IMR-90 (cell line): ENCODE measurements at regions not wholly inside any gene's neighbourhood (a gene's known extent, or its start where the extent isn't known, plus 50 kb on each side); places are given as distances from the start of the nearest gene placed in this dataset.

Experiments used
- ATAC-seq: fragments of 200-7000 bp; cut with Tn5 transposase; 2 replicates; pipeline ENCODE4 v1.9.1; 2020; ENCODE audit warnings: low read depth, mild to moderate bottlenecking, moderate library complexity
- BruUV-seq: library from RNA; stranded (reverse); fragments of 400-500 nt; replicated peaks from 2 replicates; lab custom pipeline; 2021; lab: Mats Ljungman, UMichigan
- CTCF ChIA-PET: fragments of 300-600 bp; formaldehyde crosslinking; extraction: SDS; loops from one replicate; lab custom pipeline; 2021; ENCODE audit warnings: antibody characterized with exemption; lab: Yijun Ruan, JAX
- POLR2A ChIA-PET: fragments of 300-600 bp; sonication (Branson Sonifier 250); formaldehyde crosslinking; loops from one replicate; lab custom pipeline; 2022; ENCODE audit warnings: antibody characterized with exemption; ENCODE audit not compliant: unreplicated experiment; lab: Charles Lee
- DNase-seq: peaks from one replicate; pipeline ENCODE4 v3.0.0; 2013
- H2AFZ ChIP-seq: replicated peaks from 2 replicates; pipeline ENCODE3; 2013; ENCODE audit warnings: low read length, mild to moderate bottlenecking; ENCODE audit not compliant: poor library complexity
- H2AK5ac ChIP-seq: 2 replicates; pipeline ENCODE4 v1.6.1; 2013; ENCODE audit warnings: low read depth, low read length, inconsistent platforms
- H2AK9ac ChIP-seq: replicated peaks from 2 replicates; pipeline ENCODE3; 2013; ENCODE audit warnings: mild to moderate bottlenecking, low read depth, low read length, moderate library complexity; ENCODE audit not compliant: poor library complexity
- H2BK120ac ChIP-seq: 2 replicates; pipeline ENCODE4 v1.6.1; 2013; ENCODE audit warnings: low read depth, low read length, inconsistent platforms
- H2BK15ac ChIP-seq: 3 replicates; pipeline ENCODE4 v1.6.1; 2013; ENCODE audit warnings: low read depth, low read length, inconsistent platforms
- H2BK20ac ChIP-seq: 2 replicates; pipeline ENCODE4 v1.6.1; 2013; ENCODE audit warnings: low read depth, mild to moderate bottlenecking, inconsistent platforms, low read length, moderate library complexity
- H2BK5ac ChIP-seq: 2 replicates; pipeline ENCODE4 v1.6.1; 2013; ENCODE audit warnings: mild to moderate bottlenecking, low read depth, low read length, inconsistent platforms; ENCODE audit not compliant: poor library complexity, severe bottlenecking
- H3K14ac ChIP-seq: replicated peaks from 2 replicates; pipeline ENCODE4 v1.6.1; 2013; ENCODE audit warnings: low read depth, low read length, inconsistent platforms
- H3K18ac ChIP-seq: 2 replicates; pipeline ENCODE4 v1.6.1; 2013; ENCODE audit warnings: low read depth, low read length, control low read depth
- H3K23ac ChIP-seq: 2 replicates; pipeline ENCODE4 v1.6.1; 2013; ENCODE audit warnings: low read depth, low read length, inconsistent platforms
- H3K27ac ChIP-seq: 2 replicates; pipeline ENCODE4 v1.5.1; 2013; ENCODE audit warnings: mild to moderate bottlenecking, control low read depth, low read length; ENCODE audit not compliant: insufficient read depth
- H3K27me3 ChIP-seq: 2 replicates; pipeline ENCODE4 v1.6.1; 2013; ENCODE audit warnings: low read length; ENCODE audit not compliant: control insufficient read depth, insufficient read depth
- H3K36me3 ChIP-seq: 2 replicates; pipeline ENCODE4 v1.6.1; 2013; ENCODE audit warnings: low read length, mixed read lengths; ENCODE audit not compliant: control insufficient read depth, insufficient read depth
- H3K4ac ChIP-seq: 2 replicates; pipeline ENCODE4 v1.6.1; 2013; ENCODE audit warnings: low read depth, low read length, inconsistent platforms
- H3K4me1 ChIP-seq: 2 replicates; pipeline ENCODE4 v1.6.1; 2013; ENCODE audit warnings: low read length, mixed read lengths; ENCODE audit not compliant: control insufficient read depth, insufficient read depth
- H3K4me2 ChIP-seq: 2 replicates; pipeline ENCODE4 v1.6.1; 2013; ENCODE audit warnings: low read depth, mild to moderate bottlenecking, control low read depth, low read length, moderate library complexity
- H3K4me3 ChIP-seq: 2 replicates; pipeline ENCODE4 v1.5.1; 2013; ENCODE audit warnings: low read depth, mild to moderate bottlenecking, control low read depth, low read length, moderate library complexity; ENCODE audit not compliant: insufficient read depth
- H3K56ac ChIP-seq: 2 replicates; pipeline ENCODE4 v1.6.1; 2013; ENCODE audit warnings: low read length, inconsistent platforms; ENCODE audit not compliant: insufficient read depth; ENCODE audit errors: extremely low read depth
- H3K79me1 ChIP-seq, 2 experiments: 2 replicates each; pipeline ENCODE4 v1.6.1; 2013; ENCODE audit warnings: low read length in 2 of 2, inconsistent platforms in 1 of 2, low read depth in 1 of 2
- H3K9ac ChIP-seq: 2 replicates; pipeline ENCODE4 v1.6.1; 2013; ENCODE audit warnings: low read depth, low read length, control low read depth
- H3K9me1 ChIP-seq: 2 replicates; pipeline ENCODE4 v1.6.1; 2013; ENCODE audit warnings: low read length, inconsistent platforms; ENCODE audit not compliant: insufficient read depth
- H3K9me3 ChIP-seq: 2 replicates; pipeline ENCODE4 v1.6.1; 2013; ENCODE audit warnings: low read length; ENCODE audit not compliant: control insufficient read depth, insufficient read depth
- H4K20me1 ChIP-seq: 2 replicates; pipeline ENCODE4 v1.6.1; 2013; ENCODE audit warnings: low read length, inconsistent platforms; ENCODE audit not compliant: insufficient read depth
- H4K5ac ChIP-seq: 2 replicates; pipeline ENCODE4 v1.6.1; 2013; ENCODE audit warnings: mild to moderate bottlenecking, low read depth, low read length, control low read depth
- H4K8ac ChIP-seq, 2 experiments: 2 replicates each; pipeline ENCODE4 v1.6.1; 2013; ENCODE audit warnings: low read depth in 2 of 2, low read length in 2 of 2, control low read depth in 1 of 2, inconsistent platforms in 1 of 2
- H4K91ac ChIP-seq: 2 replicates; pipeline ENCODE4 v1.6.1; 2013; ENCODE audit warnings: low read depth, low read length, inconsistent platforms; ENCODE audit not compliant: insufficient read depth
- CEBPB ChIP-seq: IDR thresholded peaks from 2 replicates; pipeline ENCODE4 v1.6.1; 2012; ENCODE audit warnings: low read depth, low read length, improper control_type of control experiment
- FOS ChIP-seq: fragments of 150-350 bp; IDR thresholded peaks from 2 replicates; pipeline ENCODE4 v1.6.1; 2016; ENCODE audit warnings: low read depth, low read length
- WGBS, 2 experiments: methylation state at CpG; one replicate each; pipeline versions ENCODE4 v1.1.5 to v1.1.7; 2013; ENCODE audit warnings: missing lambda C conversion rate in 2 of 2; ENCODE audit not compliant: insufficient read length in 1 of 2; ENCODE audit errors: extremely low coverage in 2 of 2; 5-methylcytosine and 5-hydroxymethylcytosine counted together
- dilution Hi-C: fragments of 300-500 bp; cut with HindIII; formaldehyde crosslinking; loops from one replicate; pipeline ENCODE4 v1.14.3; 2018; ENCODE audit warnings: low sequenced_read_pairs; ENCODE audit not compliant: unreplicated experiment
- in situ Hi-C: fragments of 300-500 bp; cut with MboI; formaldehyde crosslinking; loops from 3 replicates; pipeline ENCODE4 v1.14.3; 2019; ENCODE audit warnings: low sequenced_read_pairs, inconsistent platforms, mixed read lengths
- intact Hi-C: fragments of 100-400 bp; cut with micrococcal nuclease; formaldehyde crosslinking; loops from 2 replicates; pipeline ENCODE4 v1.10.0; 2022

DNA sequence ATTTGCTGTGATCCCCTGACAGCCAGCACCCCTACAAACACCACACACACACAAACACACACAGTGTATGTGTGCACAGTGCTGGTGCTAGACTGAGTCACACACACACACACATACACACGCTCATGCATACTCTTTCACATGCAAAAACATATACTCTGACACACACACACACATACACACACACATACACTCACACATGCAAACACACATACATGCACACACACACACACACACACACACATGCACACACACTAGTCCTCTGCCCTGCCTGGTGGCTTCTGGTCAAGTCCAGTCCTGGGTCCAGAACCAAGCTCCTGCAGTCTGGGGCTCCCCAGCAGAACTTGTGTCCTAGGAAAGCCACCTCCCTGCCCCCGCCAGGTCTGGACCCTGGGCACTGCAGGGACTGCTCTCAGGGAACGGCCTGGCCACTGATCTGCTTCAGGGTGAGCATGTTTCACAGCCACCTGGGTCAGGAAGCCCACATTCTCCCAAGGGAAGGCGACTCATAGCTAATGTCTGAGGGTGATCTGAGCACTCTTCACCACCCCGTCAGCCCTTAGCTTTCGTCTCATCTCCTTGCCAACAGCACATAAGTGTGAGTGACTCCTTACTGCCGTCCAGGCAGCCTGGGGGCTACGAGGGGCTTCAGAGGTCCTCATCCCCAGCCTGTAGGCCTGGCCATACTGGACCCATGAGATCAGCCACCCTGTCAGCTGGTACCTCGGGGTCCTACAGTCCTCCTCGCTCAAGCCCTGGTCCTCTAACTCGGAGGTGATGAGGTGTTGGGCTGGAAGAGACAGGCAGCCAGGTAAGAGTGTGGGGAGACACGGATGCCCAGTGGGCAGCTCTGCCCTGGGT lies 88.1 kb downstream of the MCFD2 start:
- no peaks in the 10 kb centered on the region for H3K36me3 ChIP-seq
- peak overlapping the region; percentile 65 to 88; a peak in 3 of 4 replicates for H4K8ac ChIP-seq
- dilution Hi-C loops (no loop called here), in situ Hi-C loops (no loop called here), intact Hi-C loops (loop anchor here (2.0 kb wide), 1 partner anchor 47 kb away; no protein-coding TSS in a partner anchor)
- H3K9ac ChIP-seq: 0 out of 2 replicates have a peak overlapping the region, but pooled peaks have one; percentile 7
- DNase-seq: peak; percentile 81
- peaks cover 44% of the 10 kb centered on the region for H3K4me1 ChIP-seq
- H3K4ac ChIP-seq: peak overlapping the region; percentile 95
- H3K4me2 ChIP-seq: no peak overlapping the region
- H3K18ac ChIP-seq: peak overlapping the region; percentile 74
- peak overlapping the region; percentile 93 for H2BK20ac ChIP-seq
- no peak overlapping the region for H3K4me3 ChIP-seq
- BruUV-seq: no TSS peak
- peak overlapping the region; percentile 39 for H2AFZ ChIP-seq
- no peaks in the 10 kb centered on the region for H4K20me1 ChIP-seq
- H3K56ac ChIP-seq: no peak overlapping the region
- H2AK5ac ChIP-seq: peak overlapping the region; percentile 99
- 74% methylated on average over 3 of the region's 12 CpGs; no CpG with 5 or more reads in 1 of the 2 experiments for WGBS, 2 experiments
- ATAC-seq: no peak; the same call in 1 of the 2 replicates
- H2AK9ac ChIP-seq: peak overlapping the region; percentile 85
- H2BK15ac ChIP-seq: peak overlapping the region; percentile 98; the same call in 2 of the 3 replicates
- TF ChIP-seq CEBPB (no peak), FOS (0 out of 2 replicates have a peak, but pooled peaks have one; percentile 17)
- POLR2A ChIA-PET: no interaction called here
- no peaks in the 10 kb centered on the region for H3K27me3 ChIP-seq
- peak overlapping the region; percentile 89 for H2BK120ac ChIP-seq
- H3K14ac ChIP-seq: peak overlapping the region; percentile 95
- peak overlapping the region; percentile 71 for H2BK5ac ChIP-seq
- H4K91ac ChIP-seq: peak overlapping the region; percentile 95
- peaks cover 37% of the 10 kb centered on the region for H3K9me1 ChIP-seq
- peak overlapping the region; percentile 25 for H3K27ac ChIP-seq
- CTCF ChIA-PET: no interaction called here
- H3K79me1 ChIP-seq: peaks cover 0 to 46% of the 10 kb centered on the region in 2 experiments; a peak in 2 of 4 replicates
- H3K23ac ChIP-seq: peak overlapping the region; percentile 75
- H3K9me3 ChIP-seq: peaks cover 7% of the 10 kb centered on the region
- H4K5ac ChIP-seq: peak overlapping the region; percentile 99
